Type B pancreatic cell (in vitro differentiated cells): ENCODE measurements at regions not wholly inside any gene's neighbourhood (a gene's known extent, or its start where the extent isn't known, plus 50 kb on each side); places are given as distances from the start of the nearest gene placed in this dataset.

Experiments
- DNase-seq: peaks from one replicate; pipeline ENCODE4 v3.0.0; 2021; ENCODE audit warnings: mixed read lengths; ENCODE audit not compliant: unreplicated experiment; ENCODE audit errors: extremely low spot score
- H3K27ac Mint-ChIP-seq: 2 replicates; pipeline ENCODE4 v1.8.0; 2021; ENCODE audit warnings: mild to moderate bottlenecking, mixed read lengths
- H3K27me3 Mint-ChIP-seq: 2 replicates; pipeline ENCODE4 v1.8.0; 2021; ENCODE audit warnings: mixed read lengths
- H3K36me3 Mint-ChIP-seq: 2 replicates; pipeline ENCODE4 v1.8.0; 2021; ENCODE audit warnings: mixed read lengths
- H3K4me1 Mint-ChIP-seq: one replicate; pipeline ENCODE4 v1.8.0; 2021; ENCODE audit warnings: mixed read lengths; ENCODE audit not compliant: unreplicated experiment
- H3K4me3 Mint-ChIP-seq: 2 replicates; pipeline ENCODE4 v1.8.0; 2021; ENCODE audit warnings: mild to moderate bottlenecking, mixed read lengths
- H3K9me3 Mint-ChIP-seq: 2 replicates; pipeline ENCODE4 v1.8.0; 2021; ENCODE audit warnings: mixed read lengths
- CTCF ChIP-seq: fragments of 200-600 bp; sonication (generic); conservative IDR thresholded peaks from 2 replicates; pipeline ENCODE4 v1.5.0; 2021; ENCODE audit warnings: antibody characterized with exemption, mild to moderate bottlenecking

GRCh38 chr1:95542936-95543335 is 308.9 kb downstream of the RWDD3 start:
- H3K9me3 Mint-ChIP-seq, result no peaks in the 10 kb centered on the region
- no peak overlapping the region for H3K4me3 Mint-ChIP-seq
- no peaks in the 10 kb centered on the region for H3K27me3 Mint-ChIP-seq
- TF ChIP-seq CTCF, result no peak
- DNase-seq, result no peak
- H3K36me3 Mint-ChIP-seq, result no peaks in the 10 kb centered on the region
- H3K27ac Mint-ChIP-seq, result no peak overlapping the region
- no peaks in the 10 kb centered on the region for H3K4me1 Mint-ChIP-seq

DNA sequence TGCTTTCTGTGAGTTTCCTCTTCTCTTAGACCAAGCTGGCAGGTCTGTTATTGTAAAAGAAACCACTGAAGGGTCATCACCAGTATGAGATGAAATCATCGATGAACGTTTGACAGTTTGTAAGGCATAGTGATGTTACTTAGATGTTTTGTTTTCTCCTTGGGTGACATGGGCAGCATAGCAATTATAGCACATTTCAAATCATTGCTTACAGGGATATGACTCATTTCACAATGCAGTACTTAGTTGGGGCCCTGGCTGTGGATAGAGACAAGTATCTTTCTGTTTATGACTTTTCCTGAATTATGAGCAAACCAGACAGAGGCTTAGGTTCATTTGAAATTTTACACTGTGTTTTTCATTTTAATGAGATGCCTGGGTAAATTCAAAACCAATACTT is 313.0 kb downstream of the RWDD3 start:
- no peaks in the 10 kb centered on the region for H3K4me1 Mint-ChIP-seq
- TF ChIP-seq CTCF, result no peak
- H3K4me3 Mint-ChIP-seq, result no peak overlapping the region
- DNase-seq, result no peak
- no peak overlapping the region for H3K27ac Mint-ChIP-seq
- H3K27me3 Mint-ChIP-seq, result peaks cover 3% of the 10 kb centered on the region
- no peaks in the 10 kb centered on the region for H3K36me3 Mint-ChIP-seq
- H3K9me3 Mint-ChIP-seq, result no peaks in the 10 kb centered on the region

DNA sequence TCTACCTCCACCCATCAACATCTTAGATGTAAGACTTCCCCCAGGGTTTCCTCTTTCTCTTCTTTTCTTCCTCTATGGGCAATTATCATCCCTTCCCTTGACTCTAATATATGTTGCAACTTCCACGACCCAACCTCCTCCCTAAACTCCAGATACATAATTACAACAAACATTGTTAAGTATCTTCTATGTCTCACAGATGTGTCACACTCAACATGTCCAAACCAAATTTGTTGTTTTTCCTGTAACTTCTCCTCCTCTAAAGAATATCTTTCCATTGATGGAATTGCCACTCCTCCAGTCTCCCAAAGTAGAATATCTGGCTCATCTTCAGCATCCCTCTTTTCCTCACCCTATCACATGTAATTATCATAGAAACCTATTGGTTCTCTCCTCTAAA is 314.2 kb downstream of the RWDD3 start:
- Mint-ChIP-seq H3K9me3 (no peaks in the 10 kb centered on the region), H3K27me3 (peaks cover 3% of the 10 kb centered on the region), H3K4me1 (no peaks in the 10 kb centered on the region), H3K36me3 (no peaks in the 10 kb centered on the region), H3K4me3 (no peak overlapping the region), H3K27ac (no peak overlapping the region)
- no peak for TF ChIP-seq CTCF
- DNase-seq, result no peak

GRCh38 chr1:95551201-95551600 is 317.2 kb downstream of the RWDD3 start:
- no peak for TF ChIP-seq CTCF
- no peaks in the 10 kb centered on the region for H3K36me3 Mint-ChIP-seq
- H3K4me1 Mint-ChIP-seq, result no peaks in the 10 kb centered on the region
- no peak overlapping the region for H3K27ac Mint-ChIP-seq
- no peaks in the 10 kb centered on the region for H3K9me3 Mint-ChIP-seq
- H3K27me3 Mint-ChIP-seq, result peaks cover 3% of the 10 kb centered on the region
- no peak for DNase-seq
- no peak overlapping the region for H3K4me3 Mint-ChIP-seq

- Mint-ChIP-seq H3K36me3 (no peaks in the 10 kb centered on the region), H3K4me3 (no peak overlapping the region), H3K9me3 (peaks cover 11% of the 10 kb centered on the region), H3K27me3 (peaks cover 3% of the 10 kb centered on the region), H3K27ac (no peak overlapping the region), H3K4me1 (no peaks in the 10 kb centered on the region)
- no peak for DNase-seq
- no peak for TF ChIP-seq CTCF
Observed at GRCh38 chr1:95553595-95553994, 319.6 kb downstream of the RWDD3 start.

DNA sequence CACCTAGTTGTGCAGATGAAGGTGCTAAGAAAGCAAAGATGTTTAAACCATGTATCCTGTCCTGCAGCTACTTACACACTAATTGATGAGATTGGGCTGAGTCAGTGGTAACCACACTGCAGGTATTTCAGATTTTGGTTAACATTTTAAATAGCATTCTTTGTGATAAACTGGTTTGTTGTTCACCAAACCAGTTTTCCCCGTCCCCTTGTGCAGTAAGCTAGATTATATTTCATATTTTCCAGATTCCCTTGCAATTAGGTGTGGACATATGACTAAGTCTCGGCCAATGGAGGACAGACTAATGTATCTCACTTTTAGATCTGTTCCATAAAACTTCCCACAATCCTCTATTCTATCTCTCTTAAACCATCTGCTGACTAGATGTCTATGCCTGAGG is 320.4 kb downstream of the RWDD3 start:
- no peaks in the 10 kb centered on the region for H3K36me3 Mint-ChIP-seq
- no peak overlapping the region for H3K27ac Mint-ChIP-seq
- peaks cover under 1% of the 10 kb centered on the region for H3K27me3 Mint-ChIP-seq
- peaks cover 15% of the 10 kb centered on the region for H3K9me3 Mint-ChIP-seq
- no peak for DNase-seq
- no peak overlapping the region for H3K4me3 Mint-ChIP-seq
- no peak for TF ChIP-seq CTCF
- H3K4me1 Mint-ChIP-seq, result no peaks in the 10 kb centered on the region
